D721Med (cell line): ENCODE measurements at regions not wholly inside any gene's neighbourhood (a gene's known extent, or its start where the extent isn't known, plus 50 kb on each side); places are given as distances from the start of the nearest gene placed in this dataset.
"Not testable (repeated sequence)": the region's sequence is repeated elsewhere in the genome, so short reads cannot be mapped to it uniquely, and the experiment has no call there.

ENCODE experiments used
- DNase-seq: peaks from one replicate; pipeline ENCODE4 v3.0.0; 2011; ENCODE audit warnings: low spot score; ENCODE audit not compliant: insufficient read length
- FAIRE-seq: peaks from 2 replicates; lab custom pipeline; 2011; peaks lifted over from hg19 to GRCh38; lab: Jason Lieb, UNC
- TF ChIP-seq, protein P1 (sequence below): IDR thresholded peaks from 2 replicates; pipeline ENCODE4 v1.5.1; 2012; ENCODE audit warnings: mild to moderate bottlenecking, control low read depth; ENCODE audit not compliant: insufficient read depth; ENCODE audit errors: missing control alignments

DNA sequence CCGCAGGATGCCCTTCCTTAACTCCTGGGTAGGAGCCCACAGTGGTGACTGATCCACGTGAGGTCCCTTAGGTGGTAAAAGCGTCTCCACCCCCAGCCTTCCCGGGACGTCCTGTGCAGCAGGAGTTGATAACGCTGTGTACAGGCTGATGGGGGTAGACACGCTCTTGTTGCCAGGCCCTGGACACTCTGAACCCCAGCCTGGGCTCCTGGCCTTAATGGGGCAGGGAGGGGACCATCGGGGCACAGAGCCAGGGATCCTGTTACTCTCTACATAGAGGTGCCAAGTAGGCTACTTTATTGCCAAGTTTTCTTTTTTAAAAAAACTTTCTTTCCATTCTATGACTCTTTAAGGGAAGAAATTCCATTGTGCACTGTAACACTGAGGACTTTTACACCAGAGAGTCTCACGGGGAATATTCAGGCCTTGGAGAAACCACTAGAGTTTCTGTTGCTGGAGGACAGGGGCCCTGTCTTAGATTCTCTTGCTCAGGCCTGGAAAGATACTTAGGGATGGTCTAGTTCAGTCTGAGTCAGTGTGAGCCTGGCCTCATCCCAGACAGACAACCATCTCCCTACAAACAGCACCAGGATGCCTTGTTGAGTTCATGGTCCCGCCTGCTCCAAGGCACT is 104.3 kb upstream of the RNU6-1 start:
- DNase-seq (no peak), FAIRE-seq (no peak)
- TF ChIP-seq, protein P1, sequence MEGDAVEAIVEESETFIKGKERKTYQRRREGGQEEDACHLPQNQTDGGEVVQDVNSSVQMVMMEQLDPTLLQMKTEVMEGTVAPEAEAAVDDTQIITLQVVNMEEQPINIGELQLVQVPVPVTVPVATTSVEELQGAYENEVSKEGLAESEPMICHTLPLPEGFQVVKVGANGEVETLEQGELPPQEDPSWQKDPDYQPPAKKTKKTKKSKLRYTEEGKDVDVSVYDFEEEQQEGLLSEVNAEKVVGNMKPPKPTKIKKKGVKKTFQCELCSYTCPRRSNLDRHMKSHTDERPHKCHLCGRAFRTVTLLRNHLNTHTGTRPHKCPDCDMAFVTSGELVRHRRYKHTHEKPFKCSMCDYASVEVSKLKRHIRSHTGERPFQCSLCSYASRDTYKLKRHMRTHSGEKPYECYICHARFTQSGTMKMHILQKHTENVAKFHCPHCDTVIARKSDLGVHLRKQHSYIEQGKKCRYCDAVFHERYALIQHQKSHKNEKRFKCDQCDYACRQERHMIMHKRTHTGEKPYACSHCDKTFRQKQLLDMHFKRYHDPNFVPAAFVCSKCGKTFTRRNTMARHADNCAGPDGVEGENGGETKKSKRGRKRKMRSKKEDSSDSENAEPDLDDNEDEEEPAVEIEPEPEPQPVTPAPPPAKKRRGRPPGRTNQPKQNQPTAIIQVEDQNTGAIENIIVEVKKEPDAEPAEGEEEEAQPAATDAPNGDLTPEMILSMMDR: no peak

DNA sequence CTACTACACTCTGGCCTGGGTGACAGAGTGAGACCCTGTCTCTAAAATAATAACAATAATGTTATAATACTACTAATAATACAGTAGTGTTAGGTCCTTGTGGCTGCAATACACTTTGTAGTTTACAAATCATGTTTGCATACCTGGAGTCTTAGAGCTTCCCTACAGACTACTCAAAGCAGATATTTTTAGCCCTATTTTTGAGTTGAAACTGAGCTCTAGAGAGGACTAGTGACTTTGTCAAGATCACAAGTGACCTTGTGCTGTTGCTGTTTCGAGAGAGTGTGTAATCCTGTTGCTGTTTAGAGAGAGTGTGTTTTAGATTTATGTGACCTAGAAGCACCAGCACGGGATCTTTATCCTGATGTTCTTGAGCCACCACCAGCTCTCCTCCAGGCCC is 105.3 kb upstream of the RNU6-1 start:
- FAIRE-seq: no peak
- TF ChIP-seq, protein P1: no peak
- DNase-seq: no peak

DNA sequence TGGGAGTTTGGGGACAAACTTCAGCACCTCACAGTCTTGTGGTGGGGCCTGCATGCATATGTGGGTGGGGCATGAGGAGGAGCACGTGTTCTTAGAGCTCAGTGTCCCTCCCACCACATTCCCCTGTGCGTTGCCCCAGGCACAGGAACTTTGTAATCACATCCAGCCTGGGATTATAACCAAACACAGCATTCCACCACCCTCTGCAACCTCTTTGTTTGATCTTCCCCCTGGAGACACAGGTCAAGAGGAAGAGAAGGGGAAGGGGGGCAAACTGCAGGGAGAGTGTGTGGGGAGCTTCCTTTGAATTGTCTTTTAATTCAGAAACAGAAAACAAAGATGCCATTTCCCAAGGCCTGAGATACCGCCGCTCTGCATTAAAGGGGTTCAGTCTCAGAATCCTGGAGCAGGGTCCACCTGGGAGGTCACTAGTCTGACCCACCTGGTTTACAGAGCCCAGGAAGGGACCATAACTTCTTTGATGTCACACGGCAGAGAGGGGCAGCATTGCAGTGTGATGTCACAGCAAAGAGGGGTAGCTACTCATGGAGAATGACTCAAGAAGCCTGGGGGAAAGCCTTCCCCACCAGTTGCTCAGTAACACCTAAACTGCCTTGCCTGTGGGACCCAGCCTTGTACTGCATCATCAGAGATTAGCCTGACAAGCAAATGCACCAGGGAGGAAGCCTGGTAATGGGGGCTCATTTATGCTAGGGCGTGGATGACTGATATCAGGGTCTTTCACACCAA is 106.3 kb upstream of the RNU6-1 start:
- FAIRE-seq (no peak), DNase-seq (no peak)
- TF ChIP-seq, protein P1: no peak

DNA sequence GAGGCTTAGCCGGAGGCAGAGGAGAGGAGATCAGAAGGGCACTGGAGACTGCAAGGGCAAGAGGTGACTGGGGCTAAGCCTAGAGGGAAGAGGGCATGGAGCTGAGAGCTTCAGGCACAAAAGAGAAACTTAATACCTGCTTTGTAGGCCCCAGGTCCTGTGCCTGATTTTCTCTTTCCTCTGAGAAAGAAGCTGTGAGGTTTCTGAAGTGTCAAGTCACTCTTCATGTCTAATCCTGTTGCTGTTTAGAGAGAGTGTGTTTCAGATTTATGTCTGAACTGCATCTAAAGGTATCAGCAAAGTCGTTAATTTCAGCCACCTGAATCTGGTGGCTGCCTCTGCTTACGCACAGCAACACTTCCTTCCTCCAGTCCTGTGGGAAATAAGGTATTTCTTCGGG is 106.9 kb upstream of the RNU6-1 start:
- TF ChIP-seq, protein P1: no peak
- FAIRE-seq: no peak
- DNase-seq: no peak

DNA sequence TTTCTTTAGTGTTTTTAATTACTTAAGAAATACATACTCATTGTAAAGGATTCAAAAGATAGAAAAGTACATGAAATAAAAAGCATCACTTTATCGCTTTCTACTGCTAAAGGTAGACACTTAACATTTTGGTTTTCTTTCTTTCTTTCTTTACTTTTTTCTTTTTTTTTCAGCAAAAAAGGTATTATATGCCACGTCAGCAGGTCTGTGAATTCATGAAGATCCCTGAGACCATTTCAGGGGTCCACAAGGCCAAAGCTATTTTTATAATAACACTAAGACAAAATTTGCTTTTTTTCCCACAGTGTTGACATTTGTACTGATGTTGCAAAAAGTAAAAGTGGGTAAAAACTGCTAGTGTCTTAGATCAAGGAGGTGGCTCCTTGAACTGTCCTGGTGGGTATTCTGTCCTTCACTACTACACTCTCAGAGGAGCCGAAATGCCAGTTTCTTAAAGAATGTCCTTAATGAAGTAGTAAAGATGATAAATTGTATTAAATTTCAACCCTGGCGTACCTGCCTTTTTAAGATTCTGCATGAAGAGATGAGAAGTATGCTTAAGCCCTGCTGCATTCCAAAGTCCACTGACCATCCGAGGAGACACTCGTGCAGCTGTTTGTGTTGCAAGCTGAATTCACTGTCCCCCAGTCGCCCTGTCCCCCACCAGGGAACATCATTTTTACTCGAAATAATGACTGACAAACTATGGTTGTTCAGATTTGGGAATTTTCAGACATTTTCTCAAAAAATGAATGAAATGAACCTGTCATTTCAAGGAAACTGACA is 106.7 kb upstream of the PIAS1 start:
- TF ChIP-seq, protein P1: no peak
- no peak for FAIRE-seq

DNA sequence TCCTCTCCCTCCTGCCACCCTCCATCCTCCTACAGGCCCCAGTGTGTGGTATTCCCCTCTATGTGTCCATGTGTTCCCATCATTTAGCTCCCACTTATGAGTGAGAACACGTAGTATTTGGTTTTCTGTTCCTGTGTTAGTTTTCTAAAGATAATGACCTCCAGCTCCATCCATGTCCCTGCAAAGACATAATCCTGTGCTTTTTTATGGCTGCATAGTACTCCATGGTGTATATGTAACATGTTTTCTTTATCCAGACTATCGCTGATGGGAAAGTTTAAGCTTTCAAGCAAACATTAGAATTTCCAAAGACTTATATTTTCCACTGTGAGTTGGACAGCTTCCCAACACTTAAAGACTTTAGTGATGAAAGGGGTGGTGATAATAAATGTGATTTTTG is 105.9 kb upstream of the PIAS1 start:
- DNase-seq (no peak), FAIRE-seq (no peak)
- TF ChIP-seq, protein P1: no peak

More for the DNA sequence above, 106.7 kb upstream of the PIAS1 start:
- no peak for DNase-seq

DNA sequence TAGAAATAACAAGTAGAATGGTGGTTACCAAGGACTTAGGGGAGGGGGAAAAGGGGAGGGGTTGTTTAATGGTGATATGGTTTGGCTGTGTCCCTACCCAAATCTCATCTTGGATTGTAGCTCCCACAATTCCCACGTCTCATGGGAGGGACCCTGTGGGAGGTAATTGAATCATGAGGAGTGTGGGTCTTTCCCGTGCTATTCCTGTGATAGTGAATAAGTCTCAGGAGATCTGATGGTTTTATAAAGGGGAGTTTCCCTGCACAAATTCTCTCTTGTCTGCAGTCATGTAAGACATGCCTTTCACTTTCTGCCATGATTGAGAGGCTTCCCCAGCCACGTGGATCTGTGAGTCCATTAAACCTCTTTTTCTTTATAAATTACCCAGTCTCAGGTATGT is 102.9 kb upstream of the PIAS1 start:
- FAIRE-seq, DNase-seq: not testable (repeated sequence)
